HG03432 (cell line): ENCODE measurements at regions not wholly inside any gene's neighbourhood (a gene's known extent, or its start where the extent isn't known, plus 50 kb on each side); places are given as distances from the start of the nearest gene placed in this dataset.
"Not testable (repeated sequence)": the region's sequence is repeated elsewhere in the genome, so short reads cannot be mapped to it uniquely, and the experiment has no call there.

ENCODE experiments used
- ATAC-seq: cut with Tn5 transposase; IDR thresholded peaks from one replicate; pipeline ENCODE4 v1.9.1; 2021; ENCODE audit warnings: mild to moderate bottlenecking, moderate library complexity; ENCODE audit not compliant: unreplicated experiment

- ATAC-seq: no peak
These were observed 205.7 kb downstream of the TANC2 start for GRCh38 chr17:63171428-63172393.

- ATAC-seq: no peak
These were observed 207.4 kb downstream of the TANC2 start for GRCh38 chr17:63173450-63173849.

DNA sequence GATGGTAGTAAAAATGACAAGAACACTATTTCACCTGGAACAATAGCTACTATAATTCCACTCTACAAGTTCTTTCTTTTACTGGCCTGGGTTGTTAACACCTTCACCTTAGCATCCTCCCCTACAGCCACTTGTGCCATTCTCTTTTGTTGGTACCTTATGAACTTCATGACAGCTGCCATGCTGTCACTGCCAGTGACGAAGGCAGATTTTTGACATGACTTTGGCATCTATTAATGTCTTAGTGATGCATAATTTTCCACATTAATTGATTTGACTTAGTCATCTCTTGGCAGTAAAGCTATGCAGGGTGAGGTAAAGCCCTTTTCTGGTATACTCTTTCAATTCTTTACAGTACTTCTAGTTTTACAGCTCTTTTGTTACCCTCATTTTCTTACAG is 207.9 kb downstream of the TANC2 start:
- no peak for ATAC-seq

GRCh38 chr17:63178530-63178929 is 212.5 kb downstream of the TANC2 start:
- ATAC-seq: no peak

GRCh38 chr17:63181856-63182255 is 215.8 kb downstream of the TANC2 start:
- no peak for ATAC-seq

- no peak for ATAC-seq
These were observed 219.4 kb downstream of the TANC2 start for GRCh38 chr17:63185420-63185819.

DNA sequence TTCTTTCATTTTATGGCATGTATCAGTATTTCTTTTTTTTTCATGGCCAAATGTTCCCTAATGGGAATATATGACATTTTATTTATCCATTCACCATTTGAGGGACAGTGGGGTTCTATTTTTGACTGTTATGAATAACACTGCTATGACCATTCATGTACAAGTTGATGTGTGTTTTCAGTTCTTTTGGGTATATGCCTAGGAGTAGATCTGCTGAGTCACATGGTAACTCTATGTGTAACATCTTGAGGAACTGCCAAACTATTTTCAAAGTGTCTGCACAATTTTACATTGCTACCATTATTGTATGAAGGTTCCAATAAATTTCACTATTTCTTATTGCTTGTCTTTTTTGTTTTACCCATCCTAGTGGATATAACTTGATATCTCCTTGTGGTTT is 223.0 kb downstream of the TANC2 start:
- no peak for ATAC-seq

DNA sequence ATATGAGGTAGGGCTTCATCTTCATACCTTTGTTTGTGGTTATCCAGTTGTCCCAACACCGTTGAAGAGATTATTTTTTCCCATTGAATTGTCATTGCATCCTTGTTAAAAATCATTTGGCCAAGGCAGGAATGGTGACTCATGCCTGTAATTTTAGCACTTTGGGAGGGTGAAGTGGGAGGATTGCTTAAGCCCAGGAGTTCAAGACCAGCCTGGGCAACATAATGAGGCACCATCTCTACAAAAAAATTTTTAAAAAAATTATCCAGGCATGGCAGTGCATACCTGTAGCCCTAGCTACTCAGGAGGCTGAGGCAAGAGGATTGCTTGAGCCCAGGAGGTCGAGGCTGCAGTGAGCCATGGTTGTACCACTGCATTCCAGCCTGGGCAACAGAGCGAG is 223.9 kb downstream of the TANC2 start:
- no peak for ATAC-seq

DNA sequence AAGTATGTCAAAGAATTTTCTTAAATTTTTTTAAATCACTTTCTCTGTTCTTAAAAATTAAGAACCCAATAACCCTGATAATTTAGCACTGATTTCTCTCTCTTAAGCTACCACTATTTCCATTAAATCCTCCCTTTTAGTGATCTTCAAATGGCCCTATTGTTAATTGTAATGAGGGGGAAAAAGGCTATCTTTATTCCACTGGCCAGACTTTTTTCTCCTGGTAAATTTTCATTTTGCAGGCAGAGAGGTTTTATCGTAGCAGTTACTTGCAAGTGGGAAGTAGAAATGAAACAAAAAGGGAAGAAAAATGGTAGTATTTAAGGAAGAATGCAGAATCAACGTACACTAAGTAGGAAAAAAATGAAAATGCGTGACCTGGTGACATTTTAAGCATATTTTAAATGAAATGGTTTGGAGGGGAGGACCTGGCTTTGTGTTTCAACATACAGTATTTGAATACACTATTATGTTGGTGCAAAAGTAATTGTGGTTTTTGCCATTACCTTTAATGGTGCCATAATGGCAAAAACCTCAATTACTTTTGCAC is 224.9 kb downstream of the TANC2 start:
- no peak for ATAC-seq

GRCh38 chr17:63191610-63192009 is 225.6 kb downstream of the TANC2 start:
- no peak for ATAC-seq

GRCh38 chr17:63193827-63194226 is 227.8 kb downstream of the TANC2 start:
- no peak for ATAC-seq

DNA sequence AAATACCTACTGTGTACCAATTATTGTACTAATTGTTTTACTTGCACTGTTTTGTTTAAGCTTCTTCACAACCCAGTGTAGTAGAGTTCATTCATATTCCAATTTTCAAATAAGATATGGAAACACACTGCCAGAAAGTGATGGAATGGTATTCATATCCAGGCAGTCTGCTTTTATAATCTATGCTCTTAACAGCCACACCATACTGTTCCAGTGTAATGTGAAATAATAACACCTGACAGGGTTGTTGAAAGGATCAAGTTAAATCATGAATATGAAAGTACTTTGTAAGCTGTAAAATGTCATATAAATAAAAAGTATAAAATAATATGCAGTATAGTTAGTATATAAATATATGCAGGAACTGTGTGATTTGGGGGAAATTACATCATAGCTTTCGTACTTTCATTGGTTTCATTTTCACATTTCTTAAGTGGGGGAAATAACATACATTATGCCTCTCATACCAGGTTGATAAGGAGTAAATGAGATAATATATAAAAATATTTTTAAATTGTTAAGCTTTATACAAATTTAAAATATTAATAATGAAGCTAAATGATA is 230.8 kb downstream of the TANC2 start:
- ATAC-seq: no peak

GRCh38 chr17:63203652-63204051 is 237.6 kb downstream of the TANC2 start:
- ATAC-seq: no peak

GRCh38 chr17:63221939-63222338 is 224.2 kb downstream of the CYB561 start:
- ATAC-seq: no peak

DNA sequence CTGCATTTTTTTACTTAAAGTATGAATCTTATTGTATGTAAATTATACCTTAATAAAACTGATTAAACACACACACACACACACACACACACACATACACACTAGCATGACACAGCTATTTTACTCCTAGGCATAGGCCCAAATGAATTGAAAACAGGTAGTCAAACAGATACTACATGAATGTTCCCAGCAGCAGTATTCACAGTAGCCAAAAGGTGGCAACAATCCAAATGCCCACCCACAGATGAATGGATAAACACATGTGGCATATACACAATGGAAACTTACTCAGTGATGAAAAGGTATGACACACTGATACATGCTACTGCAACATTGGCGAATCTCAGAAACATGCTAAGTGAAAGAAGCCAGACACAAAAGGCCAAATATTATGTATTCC is 223.5 kb downstream of the CYB561 start:
- ATAC-seq: no peak

- no peak for ATAC-seq
These were observed 222.7 kb downstream of the CYB561 start for GRCh38 chr17:63223212-63223911.

DNA sequence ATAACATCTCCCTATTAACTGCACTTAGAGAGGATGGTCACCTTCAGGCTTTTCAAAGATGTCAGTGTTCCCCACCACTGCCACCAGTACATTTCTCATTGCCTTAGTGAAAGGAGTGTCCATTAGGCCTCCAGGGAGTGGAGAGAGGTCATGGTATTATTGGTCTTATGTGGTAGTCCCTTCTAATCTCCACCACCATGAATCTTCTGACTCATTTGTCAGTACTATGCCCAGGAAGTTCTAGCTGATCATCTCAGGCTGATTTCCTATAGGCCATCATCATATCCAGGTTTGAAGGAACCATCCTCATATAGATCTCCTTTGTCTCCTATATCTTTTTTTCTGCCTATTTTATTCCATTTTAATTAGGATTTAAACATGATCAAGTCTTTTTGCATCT is 221.5 kb downstream of the CYB561 start:
- ATAC-seq: no peak

- not testable (repeated sequence) for ATAC-seq
These were observed 219.4 kb downstream of the CYB561 start for GRCh38 chr17:63226720-63227119.

DNA sequence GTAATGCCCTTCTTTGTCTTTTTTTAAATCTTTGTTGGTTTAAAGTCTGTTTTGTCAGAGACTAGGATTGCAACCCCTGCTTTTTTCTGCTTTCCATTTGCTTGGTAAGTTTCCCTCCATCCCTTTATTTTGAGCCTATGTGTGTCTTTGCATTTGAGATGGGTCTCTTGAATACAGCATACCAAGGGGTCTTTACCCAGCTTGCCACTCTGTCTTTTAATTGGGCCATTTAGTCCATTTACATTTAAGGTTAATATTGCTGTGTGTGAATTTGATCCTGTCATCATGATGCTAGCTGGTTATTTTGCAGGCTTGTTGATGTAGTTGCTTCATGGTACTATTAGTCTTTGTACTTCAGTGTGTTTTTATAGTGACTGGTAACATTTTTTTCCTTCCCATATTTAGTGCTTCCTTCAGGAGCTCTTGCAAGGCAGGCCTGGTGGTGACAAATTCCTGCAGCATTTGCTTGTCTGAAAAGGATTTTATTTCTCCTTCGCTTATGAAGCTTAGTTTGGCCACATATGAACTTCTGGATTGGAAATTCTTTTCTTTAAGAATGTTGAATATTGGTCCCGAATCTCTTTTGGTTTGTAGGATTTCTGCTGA is 215.0 kb downstream of the CYB561 start:
- not testable (repeated sequence) for ATAC-seq

DNA sequence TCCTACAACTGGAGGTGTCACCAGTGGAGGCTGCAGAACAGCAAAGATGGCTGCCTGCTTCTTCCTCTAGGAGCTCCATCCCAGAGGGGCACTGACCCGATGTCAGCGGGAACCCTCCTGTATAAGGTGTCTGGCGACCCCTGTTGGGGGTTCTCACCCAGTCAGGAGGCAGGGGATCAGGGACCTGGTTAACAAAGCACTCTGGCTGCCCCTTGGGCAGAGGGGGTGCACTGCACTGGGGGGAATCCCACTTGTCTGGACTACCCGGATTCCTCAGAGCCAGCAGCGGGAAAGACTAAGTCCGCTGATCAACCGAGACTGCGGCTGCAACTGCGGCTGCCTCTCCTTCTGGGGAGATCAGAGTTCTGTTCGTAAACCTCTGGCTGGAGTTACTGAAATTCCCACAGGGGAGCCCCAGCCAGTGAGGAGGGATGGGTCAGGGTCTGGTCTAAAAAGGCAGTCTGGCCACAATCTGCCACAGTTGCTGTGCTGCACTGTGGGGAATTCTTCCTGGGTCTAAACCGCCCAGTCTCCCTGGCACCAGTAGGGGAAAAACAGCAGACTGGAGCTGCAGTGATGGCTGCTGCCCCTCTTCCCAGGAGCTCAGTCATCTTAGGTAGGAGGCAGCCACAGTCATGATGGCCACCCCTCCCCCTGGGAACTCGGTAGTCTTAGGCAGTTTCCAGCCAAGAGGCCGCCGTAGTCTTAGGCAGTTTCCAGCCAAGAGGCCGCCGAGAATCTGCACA is 213.4 kb downstream of the CYB561 start:
- no peak for ATAC-seq
